ENCODE measurements at regions not wholly inside any gene's neighbourhood (a gene's known extent, or its start where the extent isn't known, plus 50 kb on each side); places are given as distances from the start of the nearest gene placed in this dataset.

GRCh38 chr4:14180983-14181601 lies 553.6 kb upstream of the BOD1L1 start:
- Histone ChIP-seq H3K36me3 (no peaks in the 10 kb centered on the region), H3K27me3 (no peaks in the 10 kb centered on the region), H3K4me1 (peaks cover 0 to 7% (median 2%) of the 10 kb centered on the region in 4 donors), H3K27ac (replicated peaks in 1 of 4) (no peak overlapping the region), H3K4me3 (no peak overlapping the region), H3K9me3 (no peaks in the 10 kb centered on the region)
- TF ChIP-seq CTCF (IDR thresholded peaks at IDR 0.05) (no peak), POLR2A (IDR thresholded peaks at IDR 0.05; ENCODE audit: low read depth) (no peak), POLR2AphosphoS5 (IDR thresholded peaks at IDR 0.05) (no peak), EP300 (IDR thresholded peaks at IDR 0.05) (no peak)
- 70% methylated on average over 6 of the region's 6 CpGs for WGBS
- DNase-seq (ENCODE audit: extremely low spot score): no peak
- intact Hi-C loops (cut with DNase I): no loop called here

GRCh38 chr4:14182148-14182547 lies 554.6 kb upstream of the BOD1L1 start:
- Histone ChIP-seq H3K27me3 (no peaks in the 10 kb centered on the region), H3K36me3 (no peaks in the 10 kb centered on the region), H3K4me1 (peaks cover 0 to 7% (median 2%) of the 10 kb centered on the region in 4 donors), H3K9me3 (no peaks in the 10 kb centered on the region), H3K27ac (replicated peaks in 1 of 4) (no peak overlapping the region), H3K4me3 (no peak overlapping the region)
- DNase-seq (ENCODE audit: extremely low spot score): no peak
- intact Hi-C loops (cut with DNase I): no loop called here
- TF ChIP-seq CTCF (IDR thresholded peaks at IDR 0.05): no peak
- no peak for TF ChIP-seq EP300 (IDR thresholded peaks at IDR 0.05)
- TF ChIP-seq POLR2A (IDR thresholded peaks at IDR 0.05; ENCODE audit: low read depth): no peak
- 66% methylated on average over 6 of the region's 6 CpGs for WGBS

GRCh38 chr4:14184265-14184664 lies 556.7 kb upstream of the BOD1L1 start:
- WGBS: 15% methylated on average over 1 of the region's 3 CpGs
- Histone ChIP-seq H3K36me3 (no peaks in the 10 kb centered on the region), H3K27me3 (no peaks in the 10 kb centered on the region), H3K4me1 (peaks cover 0 to 7% (median 0%) of the 10 kb centered on the region in 4 donors), H3K27ac (replicated peaks in 1 of 4) (no peak overlapping the region), H3K9me3 (no peaks in the 10 kb centered on the region), H3K4me3 (no peak overlapping the region)
- DNase-seq (ENCODE audit: extremely low spot score): no peak
- intact Hi-C loops (cut with DNase I): no loop called here
- TF ChIP-seq CTCF (IDR thresholded peaks at IDR 0.05): no peak
- no peak for TF ChIP-seq EP300 (IDR thresholded peaks at IDR 0.05)
- TF ChIP-seq POLR2A (IDR thresholded peaks at IDR 0.05; ENCODE audit: low read depth): no peak
- TF ChIP-seq POLR2AphosphoS5 (IDR thresholded peaks at IDR 0.05): no peak

- WGBS: 81% methylated on average over 2 of the region's 2 CpGs
- Histone ChIP-seq H3K4me3 (no peak overlapping the region), H3K36me3 (no peaks in the 10 kb centered on the region), H3K27ac (replicated peaks in 1 of 4) (no peak overlapping the region), H3K27me3 (no peaks in the 10 kb centered on the region), H3K4me1 (peaks cover 0 to 7% (median 0%) of the 10 kb centered on the region in 4 donors), H3K9me3 (no peaks in the 10 kb centered on the region)
- intact Hi-C loops (cut with DNase I): no loop called here
- DNase-seq (ENCODE audit: extremely low spot score): no peak
- TF ChIP-seq EP300 (IDR thresholded peaks at IDR 0.05): no peak
- TF ChIP-seq POLR2A (IDR thresholded peaks at IDR 0.05; ENCODE audit: low read depth): no peak
- no peak for TF ChIP-seq CTCF (IDR thresholded peaks at IDR 0.05)
- no peak for TF ChIP-seq POLR2AphosphoS5 (IDR thresholded peaks at IDR 0.05)
Observed at GRCh38 chr4:14184767-14185166, 557.2 kb upstream of the BOD1L1 start.

- Histone ChIP-seq H3K27me3 (no peaks in the 10 kb centered on the region), H3K4me3 (no peak overlapping the region), H3K9me3 (no peaks in the 10 kb centered on the region), H3K27ac (replicated peaks in 1 of 4) (no peak overlapping the region), H3K36me3 (no peaks in the 10 kb centered on the region), H3K4me1 (peaks cover 0 to 7% (median 0%) of the 10 kb centered on the region in 4 donors)
- intact Hi-C loops (cut with DNase I): no loop called here
- no peak for TF ChIP-seq EP300 (IDR thresholded peaks at IDR 0.05)
- TF ChIP-seq POLR2AphosphoS5 (IDR thresholded peaks at IDR 0.05): no peak
- no peak for TF ChIP-seq POLR2A (IDR thresholded peaks at IDR 0.05; ENCODE audit: low read depth)
- no peak for TF ChIP-seq CTCF (IDR thresholded peaks at IDR 0.05)
- no peak for DNase-seq (ENCODE audit: extremely low spot score)
Observed at GRCh38 chr4:14188214-14188613, 560.7 kb upstream of the BOD1L1 start.

Measured in esophagus muscularis mucosa (tissue), 4 donors.